Hepatocyte (in vitro differentiated cells): ENCODE measurements at regions not wholly inside any gene's neighbourhood (a gene's known extent, or its start where the extent isn't known, plus 50 kb on each side); places are given as distances from the start of the nearest gene placed in this dataset.
"Not testable (repeated sequence)": the region's sequence is repeated elsewhere in the genome, so short reads cannot be mapped to it uniquely, and the experiment has no call there.

ENCODE experiments used
- DNase-seq: peaks from one replicate; pipeline ENCODE4 v3.0.0-alpha.2; 2016; ENCODE audit warnings: low spot score
- H2AFZ ChIP-seq: fragments of 200-600 bp; sonication (generic); 2 replicates; pipeline ENCODE4 v1.6.0; 2016; ENCODE audit warnings: antibody characterized with exemption, mild to moderate bottlenecking
- H3K27ac ChIP-seq: fragments of 200-600 bp; sonication (generic); 2 replicates; pipeline ENCODE4 v1.5.1; 2016; ENCODE audit warnings: mild to moderate bottlenecking
- H3K27me3 ChIP-seq: fragments of 200-600 bp; sonication (generic); 2 replicates; pipeline ENCODE4 v1.6.1; 2016
- H3K36me3 ChIP-seq: fragments of 200-600 bp; sonication (generic); replicated peaks from 2 replicates; pipeline ENCODE4 v1.5.1; 2016; ENCODE audit warnings: low read depth; ENCODE audit not compliant: insufficient read depth
- H3K4me1 ChIP-seq: fragments of 200-600 bp; sonication (generic); 2 replicates; pipeline ENCODE4 v1.5.1; 2016; ENCODE audit warnings: mild to moderate bottlenecking, moderate library complexity; ENCODE audit not compliant: insufficient read depth
- H3K4me2 ChIP-seq: fragments of 200-600 bp; sonication (generic); 2 replicates; pipeline ENCODE4 v1.6.0; 2016
- H3K4me3 ChIP-seq: fragments of 200-600 bp; sonication (generic); 2 replicates; pipeline ENCODE4 v1.5.1; 2016; ENCODE audit warnings: mild to moderate bottlenecking
- H3K79me2 ChIP-seq: fragments of 200-600 bp; sonication (generic); 2 replicates; pipeline ENCODE4 v1.6.0; 2017; ENCODE audit warnings: mild to moderate bottlenecking
- H3K9me2 ChIP-seq: fragments of 200-600 bp; sonication (generic); replicated peaks from 2 replicates; pipeline ENCODE4 v1.6.0; 2017; ENCODE audit warnings: mild to moderate bottlenecking; ENCODE audit not compliant: insufficient read depth
- H3K9me3 ChIP-seq: fragments of 200-600 bp; sonication (generic); 2 replicates; pipeline ENCODE4 v1.5.1; 2016; ENCODE audit warnings: low read depth, mild to moderate bottlenecking
- H4K20me1 ChIP-seq: fragments of 200-600 bp; sonication (generic); 2 replicates; pipeline ENCODE4 v1.6.0; 2016; ENCODE audit warnings: mild to moderate bottlenecking; ENCODE audit not compliant: insufficient read depth, poor library complexity, severe bottlenecking
- CTCF ChIP-seq: fragments of 200-600 bp; sonication (generic); IDR thresholded peaks from 2 replicates; pipeline ENCODE4 v1.5.1; 2016; ENCODE audit warnings: antibody characterized with exemption, mild to moderate bottlenecking; ENCODE audit not compliant: poor library complexity
- EZH2 ChIP-seq: fragments of 200-600 bp; sonication (generic); IDR thresholded peaks from 2 replicates; pipeline ENCODE4 v1.6.1; 2016; ENCODE audit warnings: antibody characterized with exemption, mild to moderate bottlenecking, borderline replicate concordance
- EZH2phosphoT487 ChIP-seq: fragments of 200-600 bp; sonication (generic); IDR thresholded peaks from one replicate; pipeline ENCODE4 v1.6.1; 2018; ENCODE audit warnings: antibody characterized with exemption, mild to moderate bottlenecking, low read depth, moderate library complexity; ENCODE audit not compliant: unreplicated experiment, severe bottlenecking
- WGBS: methylation state at CpG from one replicate; pipeline ENCODE4 v1.1.6; 2016; ENCODE audit warnings: low lambda C conversion rate; ENCODE audit errors: missing lambda C conversion rate; 5-methylcytosine and 5-hydroxymethylcytosine counted together

GRCh38 chr2:142794850-142795249 lies 82.6 kb upstream of the KYNU start:
- 96% methylated on average over 1 of the region's 1 CpG for WGBS

GRCh38 chr2:142792328-142792727 lies 85.1 kb upstream of the KYNU start:
- H3K4me2 ChIP-seq, H3K9me3 ChIP-seq, H3K4me3 ChIP-seq, H3K9me2 ChIP-seq, DNase-seq, H3K27ac ChIP-seq, H4K20me1 ChIP-seq, H3K4me1 ChIP-seq, H2AFZ ChIP-seq, H3K79me2 ChIP-seq, H3K36me3 ChIP-seq, H3K27me3 ChIP-seq: not testable (repeated sequence)
- 83% methylated on average over 3 of the region's 3 CpGs for WGBS

More at GRCh38 chr2:142794850-142795249, 82.6 kb upstream of the KYNU start:
- Histone ChIP-seq H3K4me3 (no peak overlapping the region), H3K27me3 (no peaks in the 10 kb centered on the region), H3K4me2 (no peak overlapping the region), H3K36me3 (no peaks in the 10 kb centered on the region), H3K9me2 (no peaks in the 10 kb centered on the region), H2AFZ (no peak overlapping the region), H3K4me1 (no peaks in the 10 kb centered on the region), H3K9me3 (no peaks in the 10 kb centered on the region), H4K20me1 (no peaks in the 10 kb centered on the region), H3K27ac (no peak overlapping the region), H3K79me2 (no peaks in the 10 kb centered on the region)
- no peak for TF ChIP-seq EZH2phosphoT487
- no peak for TF ChIP-seq EZH2
- no peak for TF ChIP-seq CTCF
- DNase-seq = no peak

- no peak overlapping the region for H3K4me2 ChIP-seq
- no peaks in the 10 kb centered on the region for H3K9me3 ChIP-seq
Observed at GRCh38 chr2:142791335-142791734, 86.1 kb upstream of the KYNU start.

DNA sequence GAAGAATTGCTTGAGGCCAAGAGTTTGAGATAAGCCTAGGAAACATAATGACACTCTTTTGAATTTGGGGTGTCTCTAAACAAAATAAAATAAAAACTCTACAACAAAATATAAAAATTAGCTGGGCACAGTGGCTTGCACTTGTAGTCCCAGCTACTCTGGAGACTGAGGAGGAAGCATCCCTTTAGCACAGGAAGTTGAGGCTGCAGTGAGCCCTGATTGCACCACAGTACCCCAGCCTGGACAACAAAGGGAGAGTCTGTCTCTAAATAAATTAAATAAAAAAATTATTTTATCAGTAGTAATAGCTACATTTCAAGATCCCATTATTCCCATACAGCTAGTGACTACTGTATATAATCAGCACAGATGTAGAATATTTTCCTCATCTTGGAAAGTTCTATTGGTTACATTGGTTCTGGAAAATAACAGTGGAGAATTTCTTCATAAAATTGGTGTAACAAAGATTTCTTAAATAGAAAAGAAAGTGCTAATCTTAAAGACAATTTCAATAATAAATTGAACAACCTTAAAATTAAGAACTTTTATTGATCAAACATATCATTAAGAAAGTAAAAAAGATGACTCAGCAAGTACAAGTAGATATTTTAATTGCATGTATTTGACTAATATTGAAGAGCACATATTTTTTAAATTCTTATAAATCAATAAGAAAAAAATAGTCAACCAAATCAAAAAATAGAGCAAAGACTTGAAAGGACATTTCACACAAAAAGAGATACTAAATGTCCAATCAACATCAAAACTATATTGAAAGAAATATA lies 90.4 kb upstream of the KYNU start:
- Histone ChIP-seq H3K27ac (no peak overlapping the region), H3K27me3 (no peaks in the 10 kb centered on the region), H3K9me2 (no peaks in the 10 kb centered on the region), H2AFZ (no peak overlapping the region), H3K4me2 (no peak overlapping the region), H3K9me3 (no peaks in the 10 kb centered on the region), H3K79me2 (no peaks in the 10 kb centered on the region), H3K4me1 (no peaks in the 10 kb centered on the region), H3K36me3 (no peaks in the 10 kb centered on the region), H3K4me3 (no peak overlapping the region), H4K20me1 (no peaks in the 10 kb centered on the region)
- TF ChIP-seq CTCF (no peak), EZH2phosphoT487 (no peak), EZH2 (no peak)
- DNase-seq = no peak

More at GRCh38 chr2:142791335-142791734, 86.1 kb upstream of the KYNU start:
- no peak overlapping the region for H2AFZ ChIP-seq
- no peak overlapping the region for H3K4me3 ChIP-seq
- DNase-seq = no peak
- no peaks in the 10 kb centered on the region for H3K36me3 ChIP-seq
- H3K9me2 ChIP-seq = no peaks in the 10 kb centered on the region
- no peaks in the 10 kb centered on the region for H3K27me3 ChIP-seq
- H3K4me1 ChIP-seq = no peaks in the 10 kb centered on the region
- no peak for TF ChIP-seq CTCF
- TF ChIP-seq EZH2 = no peak
- no peak for TF ChIP-seq EZH2phosphoT487
- no peaks in the 10 kb centered on the region for H4K20me1 ChIP-seq
- no peaks in the 10 kb centered on the region for H3K79me2 ChIP-seq
- no peak overlapping the region for H3K27ac ChIP-seq
